K562 (cell line): ENCODE measurements at regions not wholly inside any gene's neighbourhood (a gene's known extent, or its start where the extent isn't known, plus 50 kb on each side); places are given as distances from the start of the nearest gene placed in this dataset.

ENCODE experiments used
- ATAC-seq: fragments of 200-7000 bp; cut with Tn5 transposase; 3 replicates; pipeline ENCODE4 v1.9.1; 2020; ENCODE audit warnings: moderate library complexity
- BruUV-seq: library from RNA; stranded (reverse); fragments of 400-500 nt; replicated peaks from 2 replicates; lab custom pipeline; 2021; lab: Mats Ljungman, UMichigan
- CTCF ChIA-PET: fragments of 300-600 bp; formaldehyde crosslinking; extraction: SDS; loops from one replicate; lab custom pipeline; 2021; ENCODE audit warnings: low intra/inter-chr PET ratio; lab: Yijun Ruan, JAX
- POLR2A ChIA-PET: fragments of 300-600, 350-650 bp; sonication (Branson Sonifier 250); formaldehyde crosslinking; extraction: SDS; loops from one replicate; lab custom pipeline; 2021; ENCODE audit warnings: antibody characterized with exemption, inconsistent platforms; lab: Yijun Ruan, JAX
- DNase-seq, 4 experiments: peaks; one replicate each; pipeline versions ENCODE4 v3.0.0 to v3.0.0-alpha.2; 2011 to 2018; ENCODE audit warnings: low spot score in 3 of 4, mixed read lengths in 3 of 4; ENCODE audit errors: extremely low read depth in 1 of 4
- FAIRE-seq: peaks from 2 replicates; lab custom pipeline; 2011; peaks lifted over from hg19 to GRCh38; lab: Jason Lieb, UNC
- H2AFZ ChIP-seq: 2 replicates; pipeline ENCODE4 v1.6.0; 2011; ENCODE audit warnings: low read depth, low read length, control low read depth, inconsistent platforms
- H3K27ac ChIP-seq: fragments of 200-600 bp; 3 replicates; pipeline ENCODE4 v1.8.0; 2011; ENCODE audit warnings: low read depth, mild to moderate bottlenecking, control low read depth, inconsistent platforms, low read length, moderate library complexity, mixed read lengths; ENCODE audit errors: extremely low read depth
- H3K27me3 ChIP-seq, 2 experiments: fragments of 300-600 bp in 1 of 2; 2 replicates in 1 of 2; 3 replicates in 1 of 2; pipeline versions ENCODE4 v1.6.0 to v1.8.0; 2011; ENCODE audit warnings: inconsistent platforms in 2 of 2, low read length in 2 of 2, mild to moderate bottlenecking in 1 of 2, mixed read lengths in 1 of 2, moderate library complexity in 1 of 2; ENCODE audit not compliant: control insufficient read depth in 2 of 2, insufficient read depth in 2 of 2
- H3K36me3 ChIP-seq: fragments of 300-600 bp; 3 replicates; pipeline ENCODE4 v1.8.0; 2011; ENCODE audit warnings: mild to moderate bottlenecking, low read length, inconsistent platforms; ENCODE audit not compliant: control insufficient read depth, insufficient read depth
- H3K4me1 ChIP-seq, 2 experiments: fragments of 200-600 bp in 1 of 2; replicated peaks in 1 of 2; 2 replicates in 1 of 2; 3 replicates in 1 of 2; pipeline versions ENCODE4 v1.5.1 to v1.8.0; 2011; ENCODE audit warnings: inconsistent platforms in 2 of 2, low read length in 2 of 2, mild to moderate bottlenecking in 1 of 2, mixed read lengths in 1 of 2, moderate library complexity in 1 of 2; ENCODE audit not compliant: control insufficient read depth in 2 of 2, insufficient read depth in 2 of 2
- H3K4me2 ChIP-seq: 2 replicates; pipeline ENCODE4 v1.6.1; 2011; ENCODE audit warnings: low read length, control low read depth, inconsistent platforms, mixed read lengths; ENCODE audit not compliant: insufficient read depth
- H3K4me3 ChIP-seq: fragments of 200-600 bp; sonication (generic), shearing (Covaris generic); 2 replicates; pipeline ENCODE4 v1.5.1; 2016; ENCODE audit warnings: control low read depth, inconsistent platforms
- H3K79me2 ChIP-seq: fragments of 200-600 bp; 3 replicates; pipeline ENCODE4 v1.8.0; 2011; ENCODE audit warnings: low read length, inconsistent platforms; ENCODE audit not compliant: control insufficient read depth, insufficient read depth
- H3K9ac ChIP-seq, 2 experiments: 2 replicates each; pipeline versions ENCODE4 v1.6.0 to v1.6.1; 2011; ENCODE audit warnings: low read depth in 2 of 2, low read length in 2 of 2, control low read depth in 1 of 2, inconsistent platforms in 1 of 2, mild to moderate bottlenecking in 1 of 2, mixed read lengths in 1 of 2; ENCODE audit not compliant: insufficient read depth in 1 of 2
- H3K9me1 ChIP-seq: one replicate; pipeline ENCODE4 v1.6.0; 2011; ENCODE audit warnings: inconsistent platforms, mild to moderate bottlenecking, low read length, moderate library complexity; ENCODE audit not compliant: control insufficient read depth, insufficient read depth
- H3K9me3 ChIP-seq: replicated peaks from 2 replicates; pipeline ENCODE4 v1.5.1; 2011; ENCODE audit warnings: low read depth, low read length, inconsistent platforms; ENCODE audit not compliant: control insufficient read depth, insufficient read depth
- H4K20me1 ChIP-seq: replicated peaks from 2 replicates; pipeline ENCODE4 v1.6.1; 2011; ENCODE audit warnings: low read length, inconsistent platforms, mixed read lengths; ENCODE audit not compliant: control insufficient read depth, insufficient read depth
- EWSR1 ChIP-seq: fragments of 450-650 bp; IDR thresholded peaks from 2 replicates; pipeline ENCODE4 v1.6.1; 2018; ENCODE audit warnings: borderline replicate concordance, mild to moderate bottlenecking, low read depth, moderate library complexity; ENCODE audit not compliant: partially characterized antibody
- GABPB2 ChIP-seq: fragments of 250-450 bp; sonication (Bioruptor Pico); conservative IDR thresholded peaks from 2 replicates; pipeline ENCODE4 v1.5.1; 2021; ENCODE audit warnings: mild to moderate bottlenecking
- HMG20B ChIP-seq: fragments of 250-450 bp; sonication (Bioruptor Pico); IDR thresholded peaks from 2 replicates; pipeline ENCODE4 v1.5.0; 2021; ENCODE audit warnings: mild to moderate bottlenecking
- NFYB ChIP-seq: IDR thresholded peaks from 2 replicates; pipeline ENCODE4 v1.6.1; 2011; ENCODE audit warnings: mild to moderate bottlenecking, moderate library complexity; ENCODE audit not compliant: insufficient read length; ENCODE audit errors: extremely low read depth
- SRSF9 ChIP-seq: fragments of 200-400 bp; formaldehyde crosslinking; IDR thresholded peaks from 2 replicates; pipeline ENCODE4 v1.6.1; 2017; ENCODE audit warnings: low read depth, low read length, borderline replicate concordance
- STAT5B ChIP-seq: fragments of 250-450 bp; sonication (Bioruptor Pico); IDR thresholded peaks from 2 replicates; pipeline ENCODE4 v1.8.0; 2021; ENCODE audit warnings: mild to moderate bottlenecking, inconsistent platforms
- TCF7L2 ChIP-seq: fragments of 150-350 bp; IDR thresholded peaks from 2 replicates; pipeline ENCODE4 v1.6.1; 2016; ENCODE audit warnings: low read depth, mild to moderate bottlenecking, low read length, moderate library complexity
- WGBS: fragments of 100-300 bp; shearing (Covaris generic); methylation state at CpG from one replicate; pipeline ENCODE4 v1.1.6; 2016; ENCODE audit warnings: low coverage, mixed read lengths; ENCODE audit not compliant: insufficient coverage; ENCODE audit errors: missing lambda C conversion rate; 5-methylcytosine and 5-hydroxymethylcytosine counted together
- in situ Hi-C: fragments of 300-500 bp; cut with MboI; formaldehyde crosslinking; loops from 4 replicates; pipeline ENCODE4 v1.15.0; 2018; ENCODE audit warnings: inconsistent platforms, mixed read lengths
- intact Hi-C: fragments of 100-400 bp; cut with micrococcal nuclease; formaldehyde crosslinking; loops from 2 replicates; pipeline ENCODE4 v1.14.2; 2022
- TF ChIP-seq, protein P1 (sequence below): fragments of 250-450 bp; sonication (Bioruptor Pico); IDR thresholded peaks from 2 replicates; pipeline ENCODE4 v1.4.0; 2020
- TF ChIP-seq, protein P2 (sequence below): sonication (generic); formaldehyde crosslinking; IDR thresholded peaks from 2 replicates; pipeline ENCODE4 v1.8.0; 2022; ENCODE audit warnings: mild to moderate bottlenecking, missing genetic modification reagents
- TF ChIP-seq, protein P3 (sequence below): fragments of 250-450 bp; sonication (Bioruptor Pico); IDR thresholded peaks from 2 replicates; pipeline ENCODE4 v1.8.0; 2021; ENCODE audit warnings: borderline replicate concordance, mild to moderate bottlenecking, moderate library complexity; ENCODE audit not compliant: poor library complexity, severe bottlenecking

DNA sequence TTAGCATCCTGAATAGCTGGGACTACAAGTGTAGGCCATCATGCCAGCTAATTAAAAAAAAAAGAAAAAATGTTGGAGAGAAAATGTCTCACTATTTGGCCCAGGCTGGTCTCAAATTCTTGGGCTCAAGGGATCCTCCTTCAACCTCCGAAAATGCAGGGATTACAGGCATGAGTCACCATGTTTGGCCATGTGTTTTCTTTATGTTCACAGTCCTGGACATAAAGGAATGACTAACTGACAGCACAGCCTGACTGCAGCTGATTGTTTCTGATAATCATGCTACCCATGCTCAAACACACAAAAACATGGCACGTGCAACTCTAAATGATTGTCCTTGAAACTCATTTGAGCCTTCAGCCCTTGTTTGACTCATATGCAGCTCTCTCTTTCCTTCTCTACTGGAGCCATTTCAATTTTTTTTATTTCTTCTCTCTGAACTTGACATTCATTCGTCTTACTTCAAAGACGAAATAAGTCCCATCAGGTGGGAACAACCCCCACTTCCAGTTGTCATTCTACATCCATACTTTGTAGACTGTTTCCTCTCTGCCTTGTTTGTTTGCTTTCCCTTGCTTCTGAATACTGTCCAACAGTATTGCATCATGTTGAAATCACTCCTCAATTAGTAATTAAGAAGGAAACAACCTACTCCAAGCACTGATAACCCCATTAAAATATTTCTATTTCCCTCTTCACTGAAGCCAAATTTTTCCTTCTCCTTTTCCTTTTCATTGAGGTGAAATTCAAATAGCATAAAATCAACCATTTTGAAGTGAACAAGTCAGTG is 413.0 kb downstream of the BMP2 start:
- 0% methylated on average over 4 of the region's 4 CpGs for WGBS
- H3K9me3 ChIP-seq = no peaks in the 10 kb centered on the region
- no peak overlapping the region for H3K4me3 ChIP-seq
- ChIA-PET POLR2A (no interaction called here), CTCF (no interaction called here)
- no peaks in the 10 kb centered on the region for H4K20me1 ChIP-seq
- no peaks in the 10 kb centered on the region for H3K36me3 ChIP-seq
- no peaks in the 10 kb centered on the region for H3K4me1 ChIP-seq
- no peak overlapping the region for H3K4me2 ChIP-seq
- no peaks in the 10 kb centered on the region for H3K79me2 ChIP-seq
- no peak for TF ChIP-seq TCF7L2
- TF ChIP-seq, protein P1, sequence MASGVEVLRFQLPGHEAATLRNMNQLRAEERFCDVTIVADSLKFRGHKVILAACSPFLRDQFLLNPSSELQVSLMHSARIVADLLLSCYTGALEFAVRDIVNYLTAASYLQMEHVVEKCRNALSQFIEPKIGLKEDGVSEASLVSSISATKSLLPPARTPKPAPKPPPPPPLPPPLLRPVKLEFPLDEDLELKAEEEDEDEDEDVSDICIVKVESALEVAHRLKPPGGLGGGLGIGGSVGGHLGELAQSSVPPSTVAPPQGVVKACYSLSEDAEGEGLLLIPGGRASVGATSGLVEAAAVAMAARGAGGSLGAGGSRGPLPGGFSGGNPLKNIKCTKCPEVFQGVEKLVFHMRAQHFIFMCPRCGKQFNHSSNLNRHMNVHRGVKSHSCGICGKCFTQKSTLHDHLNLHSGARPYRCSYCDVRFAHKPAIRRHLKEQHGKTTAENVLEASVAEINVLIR (CRISPR knock-in tag) = no peak
- TF ChIP-seq GABPB2 (CRISPR knock-in tag) = no peak
- TF ChIP-seq, protein P2, sequence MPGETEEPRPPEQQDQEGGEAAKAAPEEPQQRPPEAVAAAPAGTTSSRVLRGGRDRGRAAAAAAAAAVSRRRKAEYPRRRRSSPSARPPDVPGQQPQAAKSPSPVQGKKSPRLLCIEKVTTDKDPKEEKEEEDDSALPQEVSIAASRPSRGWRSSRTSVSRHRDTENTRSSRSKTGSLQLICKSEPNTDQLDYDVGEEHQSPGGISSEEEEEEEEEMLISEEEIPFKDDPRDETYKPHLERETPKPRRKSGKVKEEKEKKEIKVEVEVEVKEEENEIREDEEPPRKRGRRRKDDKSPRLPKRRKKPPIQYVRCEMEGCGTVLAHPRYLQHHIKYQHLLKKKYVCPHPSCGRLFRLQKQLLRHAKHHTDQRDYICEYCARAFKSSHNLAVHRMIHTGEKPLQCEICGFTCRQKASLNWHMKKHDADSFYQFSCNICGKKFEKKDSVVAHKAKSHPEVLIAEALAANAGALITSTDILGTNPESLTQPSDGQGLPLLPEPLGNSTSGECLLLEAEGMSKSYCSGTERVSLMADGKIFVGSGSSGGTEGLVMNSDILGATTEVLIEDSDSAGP (CRISPR knock-in tag) = no peak
- no peak for TF ChIP-seq EWSR1
- no peak for TF ChIP-seq SRSF9
- TF ChIP-seq STAT5B (CRISPR knock-in tag) = no peak
- TF ChIP-seq, protein P3, sequence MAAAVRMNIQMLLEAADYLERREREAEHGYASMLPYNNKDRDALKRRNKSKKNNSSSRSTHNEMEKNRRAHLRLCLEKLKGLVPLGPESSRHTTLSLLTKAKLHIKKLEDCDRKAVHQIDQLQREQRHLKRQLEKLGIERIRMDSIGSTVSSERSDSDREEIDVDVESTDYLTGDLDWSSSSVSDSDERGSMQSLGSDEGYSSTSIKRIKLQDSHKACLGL (CRISPR knock-in tag) = no peak
- no peak for TF ChIP-seq NFYB
- no peak for TF ChIP-seq HMG20B (CRISPR knock-in tag)
- ATAC-seq (no peak), DNase-seq (no peak), FAIRE-seq (no peak)
- no peaks in the 10 kb centered on the region for H3K27me3 ChIP-seq
- no peak overlapping the region for H2AFZ ChIP-seq
- in situ Hi-C loops = no loop called here
- BruUV-seq = no TSS peak
- no peak overlapping the region for H3K9ac ChIP-seq
- no peak overlapping the region for H3K27ac ChIP-seq
- intact Hi-C loops = no loop called here
- no peaks in the 10 kb centered on the region for H3K9me1 ChIP-seq
